GM19455 (cell line): ENCODE measurements at regions not wholly inside any gene's neighbourhood (a gene's known extent, or its start where the extent isn't known, plus 50 kb on each side); places are given as distances from the start of the nearest gene placed in this dataset.
"Not testable (repeated sequence)": the region's sequence is repeated elsewhere in the genome, so short reads cannot be mapped to it uniquely, and the experiment has no call there.

Source experiments
- ATAC-seq: cut with Tn5 transposase; IDR thresholded peaks from one replicate; pipeline ENCODE4 v1.9.1; 2021; ENCODE audit not compliant: unreplicated experiment

- ATAC-seq = no peak
Observed at GRCh38 chr7:108627476-108628051, 57.9 kb downstream of the DNAJB9 start.

- ATAC-seq = no peak
Observed at GRCh38 chr7:108628678-108629077, 59.0 kb downstream of the DNAJB9 start.

- ATAC-seq = no peak
Observed at GRCh38 chr7:108629651-108630400, 60.2 kb downstream of the DNAJB9 start.

GRCh38 chr7:108634036-108634435, 64.4 kb downstream of the DNAJB9 start:
- ATAC-seq = no peak

- no peak for ATAC-seq
Observed at GRCh38 chr7:108634535-108634934, 64.9 kb downstream of the DNAJB9 start.

- ATAC-seq = no peak
Observed at GRCh38 chr7:108637049-108637621, 67.5 kb downstream of the DNAJB9 start.

- ATAC-seq = no peak
Observed at GRCh38 chr7:108642126-108642525, 72.5 kb downstream of the DNAJB9 start.

- ATAC-seq = no peak
Observed at GRCh38 chr7:108643136-108643535, 73.5 kb downstream of the DNAJB9 start.

- ATAC-seq = no peak
Observed at GRCh38 chr7:108648989-108649388, 79.3 kb downstream of the DNAJB9 start.

- no peak for ATAC-seq
Observed at GRCh38 chr7:108650467-108650866, 80.8 kb downstream of the DNAJB9 start.

GRCh38 chr7:108652886-108653285, 83.2 kb downstream of the DNAJB9 start:
- ATAC-seq = no peak

GRCh38 chr7:108653526-108653925, 83.9 kb downstream of the DNAJB9 start:
- no peak for ATAC-seq

GRCh38 chr7:108657140-108657726, 87.6 kb downstream of the DNAJB9 start:
- not testable (repeated sequence) for ATAC-seq

- no peak for ATAC-seq
Observed at GRCh38 chr7:108659261-108659660, 89.6 kb downstream of the DNAJB9 start.

GRCh38 chr7:108659867-108660266, 90.2 kb downstream of the DNAJB9 start:
- no peak for ATAC-seq

GRCh38 chr7:108660465-108660864, 90.8 kb downstream of the DNAJB9 start:
- ATAC-seq = no peak

GRCh38 chr7:108662783-108663362, 93.2 kb downstream of the DNAJB9 start:
- ATAC-seq = no peak

- no peak for ATAC-seq
Observed at GRCh38 chr7:108663701-108664100, 94.0 kb downstream of the DNAJB9 start.

- no peak for ATAC-seq
Observed at GRCh38 chr7:108667216-108667615, 97.5 kb downstream of the DNAJB9 start.

- no peak for ATAC-seq
Observed at GRCh38 chr7:108669958-108670357, 100.3 kb downstream of the DNAJB9 start.

- not testable (repeated sequence) for ATAC-seq
Observed at GRCh38 chr7:108673699-108674098, 104.0 kb downstream of the DNAJB9 start.

GRCh38 chr7:108684629-108685028, 115.0 kb downstream of the DNAJB9 start:
- no peak for ATAC-seq
